ENCODE measurements at regions not wholly inside any gene's neighbourhood (a gene's known extent, or its start where the extent isn't known, plus 50 kb on each side); places are given as distances from the start of the nearest gene placed in this dataset.

- no peak overlapping the region for H3K27ac ChIP-seq (ENCODE audit: low read depth, low read length)
- H3K9me3 ChIP-seq (ENCODE audit: insufficient read depth in 2 of 2, low read depth in 1 of 2, low read length in 1 of 2) = 0 out of 4 replicates have a peak, but pooled peaks cover 0 to 5% of the 10 kb centered on the region in 2 experiments
- H3K9ac ChIP-seq (replicated peaks in 1 of 4; ENCODE audit: extremely low read depth in 1 of 4, low read depth in 3 of 4, low read length in 3 of 4) = no peak overlapping the region
- no peaks in the 10 kb centered on the region for H3K79me1 ChIP-seq (ENCODE audit: low read depth, low read length)
- no peak overlapping the region for H3K14ac ChIP-seq (ENCODE audit: insufficient read length)
- no peak overlapping the region for H4K91ac ChIP-seq (replicated peaks; ENCODE audit: insufficient read length, low read length)
- no peak overlapping the region for H3K4me2 ChIP-seq (ENCODE audit: insufficient read depth in 1 of 2, low read depth in 2 of 2, low read length in 2 of 2)
- peaks cover 0 to 5% (median 1%) of the 10 kb centered on the region in 4 experiments; a peak in 1 of 7 replicates for H3K4me1 ChIP-seq (replicated peaks in 1 of 4; ENCODE audit: control insufficient read depth in 3 of 4, insufficient read depth in 4 of 4, low read length in 3 of 4)
- H2BK120ac ChIP-seq (replicated peaks; ENCODE audit: low read depth, low read length) = no peak overlapping the region
- no peak overlapping the region for H4K8ac ChIP-seq (ENCODE audit: extremely low read depth, insufficient read depth, low read length)
- H3K23ac ChIP-seq (ENCODE audit: insufficient read length) = no peak overlapping the region
- no peak overlapping the region for H2BK15ac ChIP-seq (ENCODE audit: low read length)
- H3K23me2 ChIP-seq (ENCODE audit: low read depth, low read length) = no peaks in the 10 kb centered on the region
- H3K4ac ChIP-seq (replicated peaks; ENCODE audit: insufficient read length, low read depth, low read length) = no peak overlapping the region
- H2BK20ac ChIP-seq (ENCODE audit: low read length) = no peak overlapping the region
- POLR2A ChIA-PET (ENCODE audit: partially characterized antibody) = no interaction called here
- H3K36me3 ChIP-seq (ENCODE audit: control insufficient read depth in 2 of 4, insufficient read depth in 4 of 4, low read length in 3 of 4) = no peaks in the 10 kb centered on the region
- TF ChIP-seq EZH2 (IDR thresholded peaks at IDR 0.05; ENCODE audit: low read depth, low read length, severe bottlenecking) = no peak
- 89% methylated on average over 2 of the region's 2 CpGs; no CpG with 5 or more reads in 1 of the 2 experiments for WGBS, 2 experiments (ENCODE audit: extremely low coverage in 1 of 2, insufficient coverage in 1 of 2, insufficient read length in 1 of 2, insufficient replicate concordance in 2 of 2, low coverage in 1 of 2, low lambda C conversion rate in 2 of 2, missing lambda C conversion rate in 1 of 2)
- no peak overlapping the region for H2BK5ac ChIP-seq (ENCODE audit: low read depth, low read length)
- CTCF ChIA-PET (ENCODE audit: partially characterized antibody) = no interaction called here
- H3K4me3 ChIP-seq (ENCODE audit: extremely low read depth in 1 of 4, insufficient read depth in 2 of 4, low read depth in 3 of 4, low read length in 4 of 4) = no peak overlapping the region
- DNase-seq (ENCODE audit: low read depth in 1 of 2, low spot score in 2 of 2) (no peak), FAIRE-seq (no peak)
- H3K79me2 ChIP-seq (ENCODE audit: control insufficient read depth in 1 of 2, insufficient read depth in 2 of 2, low read length in 2 of 2) = no peaks in the 10 kb centered on the region
- no peaks in the 10 kb centered on the region for H3K27me3 ChIP-seq (replicated peaks in 1 of 4; ENCODE audit: control insufficient read depth in 3 of 4, extremely low read depth in 1 of 4, insufficient read depth in 3 of 4, low read length in 3 of 4)
- H2BK12ac ChIP-seq (ENCODE audit: low read depth, low read length) = no peak overlapping the region
- H2AFZ ChIP-seq (ENCODE audit: low read length) = no peak overlapping the region
- no peak overlapping the region for H3K56ac ChIP-seq (replicated peaks; ENCODE audit: insufficient read length, low read depth, low read length)
- H4K20me1 ChIP-seq (replicated peaks in 1 of 2; ENCODE audit: control insufficient read depth in 1 of 2, insufficient read depth in 2 of 2, low read length in 2 of 2) = no peaks in the 10 kb centered on the region
- no peak overlapping the region for H4K5ac ChIP-seq (ENCODE audit: insufficient read length, low read depth, low read length)
- H2AK5ac ChIP-seq (ENCODE audit: low read depth, low read length) = no peak overlapping the region
- H3K18ac ChIP-seq (ENCODE audit: extremely low read depth, low read length) = no peak overlapping the region
Measured at GRCh38 chr6:114581293-114581692, 238.5 kb upstream of the HS3ST5 start.
